ENCODE measurements at regions not wholly inside any gene's neighbourhood (a gene's known extent, or its start where the extent isn't known, plus 50 kb on each side); places are given as distances from the start of the nearest gene placed in this dataset.
"Not testable (repeated sequence)": the region's sequence is repeated elsewhere in the genome, so short reads cannot be mapped to it uniquely, and the experiment has no call there.

- intact Hi-C loops (cut with DNase I; ENCODE audit: low total_unique reads): loop anchor here (5.0 kb wide), 1 partner anchor 168 kb away; no protein-coding TSS in a partner anchor
- DNase-seq (ENCODE audit: low spot score in 2 of 2): no peak
- no peak overlapping the region for H3K4me3 ChIP-seq (ENCODE audit: low read depth, poor library complexity, severe bottlenecking)
- TF ChIP-seq POLR2A (IDR thresholded peaks at IDR 0.05): no peak
- TF ChIP-seq CTCF (IDR thresholded peaks at IDR 0.05): no peak
- WGBS, 2 donors: 65 to 72% methylated on average over 5 of the region's 5 CpGs
These were observed 67.5 kb upstream of the ZNG1B start for GRCh38 chr2:113370030-113370429.

- intact Hi-C loops (cut with DNase I; ENCODE audit: low total_unique reads); DNase-seq (ENCODE audit: low spot score in 2 of 2); H3K4me3 ChIP-seq (ENCODE audit: low read depth, poor library complexity, severe bottlenecking): not testable (repeated sequence)
These were observed 68.9 kb upstream of the ZNG1B start for GRCh38 chr2:113368581-113368980.

- DNase-seq (ENCODE audit: low spot score in 2 of 2); intact Hi-C loops (cut with DNase I; ENCODE audit: low total_unique reads); H3K4me3 ChIP-seq (ENCODE audit: low read depth, poor library complexity, severe bottlenecking): not testable (repeated sequence)
- WGBS, 2 donors: 85 to 92% methylated on average over 4 of the region's 4 CpGs
These were observed 70.7 kb upstream of the ZNG1B start for GRCh38 chr2:113366821-113367220.

- intact Hi-C loops (cut with DNase I; ENCODE audit: low total_unique reads); H3K4me3 ChIP-seq (ENCODE audit: low read depth, poor library complexity, severe bottlenecking); DNase-seq (ENCODE audit: low spot score in 2 of 2): not testable (repeated sequence)
- 85 to 94% methylated on average over 2 of the region's 2 CpGs for WGBS, 2 donors
These were observed 71.7 kb upstream of the ZNG1B start for GRCh38 chr2:113365791-113366190.

GRCh38 chr2:113365290-113365689 is 72.2 kb upstream of the ZNG1B start:
- intact Hi-C loops (cut with DNase I; ENCODE audit: low total_unique reads); DNase-seq (ENCODE audit: low spot score in 2 of 2); H3K4me3 ChIP-seq (ENCODE audit: low read depth, poor library complexity, severe bottlenecking): not testable (repeated sequence)

- 95 to 100% methylated on average over 1 to 3 of the region's 3 CpGs for WGBS, 2 donors
- H3K4me3 ChIP-seq (ENCODE audit: low read depth, poor library complexity, severe bottlenecking): no peak overlapping the region
- intact Hi-C loops (cut with DNase I; ENCODE audit: low total_unique reads): no loop called here
- DNase-seq (ENCODE audit: low spot score in 2 of 2): no peak
- TF ChIP-seq POLR2A (IDR thresholded peaks at IDR 0.05) (no peak), CTCF (IDR thresholded peaks at IDR 0.05) (no peak)
These were observed 76.4 kb upstream of the ZNG1B start for GRCh38 chr2:113361051-113361450.

GRCh38 chr2:113357071-113357470 is 78.3 kb upstream of the PAX8 start:
- intact Hi-C loops (cut with DNase I; ENCODE audit: low total_unique reads): no loop called here
- no peak overlapping the region for H3K4me3 ChIP-seq (ENCODE audit: low read depth, poor library complexity, severe bottlenecking)
- WGBS, 2 donors: 87 to 89% methylated on average over 3 of the region's 3 CpGs
- peak in 1 of 2 donors; percentile 9 for DNase-seq (ENCODE audit: low spot score in 2 of 2)
- no peak for TF ChIP-seq POLR2A (IDR thresholded peaks at IDR 0.05)
- TF ChIP-seq CTCF (IDR thresholded peaks at IDR 0.05): no peak

- intact Hi-C loops (cut with DNase I; ENCODE audit: low total_unique reads); H3K4me3 ChIP-seq (ENCODE audit: low read depth, poor library complexity, severe bottlenecking); DNase-seq (ENCODE audit: low spot score in 2 of 2): not testable (repeated sequence)
- WGBS, 2 donors: 92 to 96% methylated on average over 5 of the region's 5 CpGs
These were observed 77.6 kb upstream of the PAX8 start for GRCh38 chr2:113356284-113356683.

GRCh38 chr2:113355339-113356015 is 76.8 kb upstream of the PAX8 start:
- intact Hi-C loops (cut with DNase I; ENCODE audit: low total_unique reads); H3K4me3 ChIP-seq (ENCODE audit: low read depth, poor library complexity, severe bottlenecking); DNase-seq (ENCODE audit: low spot score in 2 of 2): not testable (repeated sequence)
- 71 to 80% methylated on average over 8 of the region's 8 CpGs for WGBS, 2 donors
